NCI-H2196 treated with DMSO at 0.1 percent for 48 hours (cell line): ENCODE measurements at regions not wholly inside any gene's neighbourhood (a gene's known extent, or its start where the extent isn't known, plus 50 kb on each side); places are given as distances from the start of the nearest gene placed in this dataset.
"Not testable (repeated sequence)": the region's sequence is repeated elsewhere in the genome, so short reads cannot be mapped to it uniquely, and the experiment has no call there.

Experiments used
- DNase-seq: peaks from one replicate; lab custom pipeline; 2025; ENCODE audit not compliant: unreplicated experiment; lab: John Stamatoyannopoulos, UW

- not testable (repeated sequence) for DNase-seq
Observed at GRCh38 chr1:25007390-25008191, 77.5 kb upstream of the RUNX3 start.

GRCh38 chr1:25006770-25007169 is 76.7 kb upstream of the RUNX3 start:
- no peak for DNase-seq

- DNase-seq = no peak
Observed at GRCh38 chr1:25004355-25004754, 74.3 kb upstream of the RUNX3 start.

- no peak for DNase-seq
Observed at GRCh38 chr1:25003457-25004190, 73.5 kb upstream of the RUNX3 start.

GRCh38 chr1:25003000-25003399 is 72.9 kb upstream of the RUNX3 start:
- DNase-seq = no peak

GRCh38 chr1:25001125-25001915 is 71.2 kb upstream of the RUNX3 start:
- DNase-seq = no peak

- no peak for DNase-seq
Observed at GRCh38 chr1:24999906-25000305, 69.8 kb upstream of the RUNX3 start.

GRCh38 chr1:24999426-24999825 is 69.3 kb upstream of the RUNX3 start:
- no peak for DNase-seq

- DNase-seq = no peak
Observed at GRCh38 chr1:24998563-24999245, 68.6 kb upstream of the RUNX3 start.

- no peak for DNase-seq
Observed at GRCh38 chr1:24996983-24997893, 67.2 kb upstream of the RUNX3 start.

GRCh38 chr1:24996456-24996855 is 66.4 kb upstream of the RUNX3 start:
- no peak for DNase-seq

- no peak for DNase-seq
Observed at GRCh38 chr1:24995661-24996060, 65.6 kb upstream of the RUNX3 start.

GRCh38 chr1:24995140-24995539 is 65.1 kb upstream of the RUNX3 start:
- DNase-seq = no peak

- DNase-seq = no peak
Observed at GRCh38 chr1:24993871-24994580, 64.0 kb upstream of the RUNX3 start.

GRCh38 chr1:24992761-24993211 is 62.7 kb upstream of the RUNX3 start:
- no peak for DNase-seq

GRCh38 chr1:24992124-24992760 is 62.2 kb upstream of the RUNX3 start:
- no peak for DNase-seq

GRCh38 chr1:24991697-24992096 is 61.6 kb upstream of the RUNX3 start:
- no peak for DNase-seq

- no peak for DNase-seq
Observed at GRCh38 chr1:24990779-24991641, 60.9 kb upstream of the RUNX3 start.
